Cerebellar cortex (tissue), 1 donor: ENCODE measurements at regions not wholly inside any gene's neighbourhood (a gene's known extent, or its start where the extent isn't known, plus 50 kb on each side); places are given as distances from the start of the nearest gene placed in this dataset.

Experiments used
- DNase-seq: peaks from one replicate; pipeline ENCODE4 v3.0.0-alpha.2; 2015; ENCODE audit warnings: low spot score

- DNase-seq = no peak
Observed at GRCh38 chr11:70824605-70825245, 426.4 kb downstream of the CTTN start.

GRCh38 chr11:70825893-70826540 lies 426.4 kb downstream of the SHANK2 start:
- peak; percentile 37 for DNase-seq

DNA sequence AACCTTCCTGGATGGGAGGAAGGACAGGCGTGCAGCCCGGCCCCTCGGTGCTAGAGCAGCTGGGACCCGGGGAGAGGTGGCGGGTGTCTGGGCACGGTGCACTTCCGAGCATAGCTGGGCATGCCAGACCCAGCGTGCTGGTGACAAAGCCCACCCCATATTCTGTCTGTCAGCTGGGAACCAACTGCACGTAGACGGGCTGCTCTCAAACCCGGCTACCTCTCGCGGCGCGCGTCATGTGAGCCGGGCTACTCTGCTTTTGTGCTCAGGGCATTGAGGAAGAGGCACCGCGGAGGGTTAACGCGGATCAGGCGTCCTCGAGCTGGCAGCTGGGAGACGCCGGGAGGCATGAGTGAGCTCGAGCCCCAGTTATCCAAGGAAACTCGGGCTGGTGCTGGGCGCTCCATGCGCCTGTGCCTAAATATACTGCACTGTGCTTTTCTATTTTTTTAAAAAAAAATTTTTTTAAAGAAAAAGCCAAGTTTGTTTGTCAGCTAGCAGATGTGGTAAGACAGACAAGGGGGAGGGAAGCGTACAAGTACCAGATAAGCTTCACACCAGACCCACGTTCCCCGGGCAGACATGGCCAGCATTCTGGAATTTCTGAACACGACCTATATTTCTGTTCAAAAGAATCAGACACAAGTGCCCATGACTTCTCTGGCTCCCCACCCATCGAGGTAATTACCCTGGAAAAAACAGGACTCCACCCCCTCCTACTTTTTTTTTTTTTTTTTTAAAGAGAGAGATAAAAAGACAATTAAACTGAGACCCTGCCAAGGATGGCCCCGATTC lies 425.6 kb downstream of the SHANK2 start:
- DNase-seq = peak; percentile 64

DNA sequence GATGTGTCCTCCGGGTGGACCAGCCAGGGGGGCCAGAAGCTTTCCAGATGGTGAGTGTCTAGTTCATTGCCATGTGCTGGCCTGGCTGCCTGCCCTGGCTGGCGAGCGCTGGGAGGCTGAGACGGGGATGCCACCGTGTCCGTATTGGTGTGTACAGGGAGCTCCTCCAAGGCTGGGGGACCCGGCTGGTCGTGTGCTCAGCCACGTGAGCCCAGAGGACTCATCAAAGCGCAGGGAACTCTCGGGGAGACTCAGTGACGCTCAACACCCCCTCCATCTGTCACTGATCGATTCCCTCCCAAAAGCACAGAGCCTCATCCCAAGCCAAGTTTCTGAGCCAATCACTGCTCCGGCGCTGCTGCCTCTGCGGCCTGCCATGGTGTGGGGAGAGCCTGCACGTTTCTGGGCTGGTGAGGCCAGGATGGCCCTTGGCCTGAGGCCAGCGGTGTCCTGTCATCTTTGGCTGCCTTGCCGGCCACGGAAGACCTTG lies 423.7 kb downstream of the SHANK2 start:
- DNase-seq = peak; percentile 19

- no peak for DNase-seq
Observed at GRCh38 chr11:70829134-70829885, 423.1 kb downstream of the SHANK2 start.

DNA sequence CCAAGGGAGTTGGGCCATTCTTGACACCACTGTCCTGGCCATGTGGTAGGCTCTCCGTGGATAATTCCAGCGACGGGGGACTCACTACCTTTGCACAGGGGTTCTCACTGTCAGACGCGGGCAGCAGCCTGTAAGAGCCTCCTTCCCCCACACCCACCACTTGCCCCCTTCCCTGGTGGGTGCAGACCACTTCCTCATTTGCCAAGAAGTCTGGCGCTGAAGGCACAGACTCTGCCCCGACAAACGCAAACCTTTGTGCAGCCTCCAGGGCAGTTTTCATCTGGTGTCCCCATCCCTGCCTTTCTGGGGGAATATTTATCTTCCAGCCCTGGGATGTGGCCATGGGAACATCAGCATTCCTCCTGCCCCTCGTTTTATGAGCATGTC lies 422.5 kb downstream of the SHANK2 start:
- no peak for DNase-seq

DNA sequence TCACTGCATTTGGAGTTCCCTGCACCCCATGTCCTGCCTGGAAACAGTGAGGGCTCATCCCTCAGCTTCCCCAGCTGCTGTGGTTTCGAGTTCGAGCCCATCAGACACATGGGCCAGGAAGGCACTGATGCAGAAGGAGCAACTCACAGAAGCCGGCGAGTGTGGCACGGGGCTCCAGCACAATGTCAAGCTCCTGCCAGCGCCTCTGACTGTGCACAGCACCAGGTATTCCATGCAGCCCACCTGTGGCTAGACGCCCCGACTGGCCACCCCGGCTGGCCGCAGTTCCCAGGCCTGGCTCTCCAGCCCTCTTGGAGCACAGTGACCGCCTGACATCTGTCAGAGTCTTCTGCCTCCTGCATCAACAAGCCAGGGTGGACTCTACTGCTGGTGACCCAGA lies 419.4 kb downstream of the SHANK2 start:
- DNase-seq = no peak

DNA sequence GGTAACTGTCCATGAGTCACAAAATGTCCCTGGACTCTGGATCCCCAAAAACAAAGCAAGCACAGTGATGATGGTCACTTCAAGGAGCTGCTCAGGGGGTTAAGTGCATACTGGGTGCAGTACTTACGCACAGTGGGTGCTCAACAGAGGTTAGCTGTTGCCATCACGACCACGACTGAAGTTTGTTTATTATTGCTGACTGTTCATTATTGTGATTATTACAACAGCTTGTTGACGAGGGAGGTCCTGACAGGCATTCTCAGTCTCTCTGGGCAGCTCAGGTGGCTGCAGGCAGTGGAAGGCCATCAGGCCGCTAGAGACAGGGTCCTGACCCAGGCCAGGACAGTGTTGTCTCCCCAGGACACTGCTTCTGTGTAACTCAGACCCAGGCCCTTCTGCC lies 418.8 kb downstream of the SHANK2 start:
- no peak for DNase-seq

DNA sequence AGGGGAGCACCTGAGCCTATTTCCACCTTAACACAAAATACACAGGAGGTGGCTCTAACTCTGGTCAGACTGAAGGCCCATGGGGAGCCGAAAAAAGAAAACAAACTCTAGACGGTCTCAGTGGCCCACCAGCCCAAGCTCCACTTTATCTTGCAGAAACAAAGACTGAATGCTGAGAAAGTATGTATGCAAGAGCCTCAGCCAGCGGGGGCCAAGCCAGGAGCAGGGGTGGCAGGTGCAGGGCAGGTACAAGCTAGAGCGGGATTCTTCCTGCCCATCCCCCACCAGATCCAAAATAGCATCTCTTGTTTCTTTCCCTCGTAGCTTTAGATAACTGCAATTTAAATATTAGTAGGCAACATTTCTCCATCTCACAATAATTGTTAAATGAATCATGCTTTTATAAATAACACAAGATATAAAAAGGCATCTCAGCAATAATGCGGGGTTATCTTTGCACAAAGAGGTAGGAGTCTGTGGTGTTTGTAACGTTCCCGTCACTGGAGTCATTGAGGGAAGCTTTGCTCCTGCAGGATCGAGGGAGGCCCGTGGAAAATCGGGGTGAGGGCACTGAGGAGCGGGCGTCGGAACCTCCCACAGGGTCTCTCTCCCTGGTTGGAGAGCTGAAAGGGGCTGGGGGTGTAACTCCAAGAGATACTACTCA lies 418.0 kb downstream of the SHANK2 start:
- DNase-seq = no peak

- no peak for DNase-seq
Observed at GRCh38 chr11:70834984-70835560, 417.3 kb downstream of the SHANK2 start.

- no peak for DNase-seq
Observed at GRCh38 chr11:70836071-70836470, 416.3 kb downstream of the SHANK2 start.

DNA sequence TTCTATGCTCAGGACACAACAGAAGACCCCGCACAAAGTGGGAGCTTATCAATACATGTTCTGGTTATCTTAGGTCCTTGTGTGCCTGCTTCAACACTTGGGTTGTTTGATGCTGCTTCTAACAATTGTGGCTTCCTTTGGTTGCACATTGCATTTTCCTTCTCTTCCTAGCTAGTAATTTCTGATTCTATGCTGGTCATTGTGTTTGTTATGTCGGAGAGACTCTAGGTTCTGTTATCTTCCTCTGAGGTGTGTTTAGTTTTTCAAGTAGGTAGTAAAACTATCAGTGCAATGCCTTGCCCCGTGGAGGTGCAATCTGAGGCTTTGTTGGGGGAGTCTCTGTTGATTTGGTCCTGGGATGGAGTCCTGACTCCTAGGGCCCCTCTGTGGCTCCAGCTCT lies 414.2 kb downstream of the SHANK2 start:
- no peak for DNase-seq

DNA sequence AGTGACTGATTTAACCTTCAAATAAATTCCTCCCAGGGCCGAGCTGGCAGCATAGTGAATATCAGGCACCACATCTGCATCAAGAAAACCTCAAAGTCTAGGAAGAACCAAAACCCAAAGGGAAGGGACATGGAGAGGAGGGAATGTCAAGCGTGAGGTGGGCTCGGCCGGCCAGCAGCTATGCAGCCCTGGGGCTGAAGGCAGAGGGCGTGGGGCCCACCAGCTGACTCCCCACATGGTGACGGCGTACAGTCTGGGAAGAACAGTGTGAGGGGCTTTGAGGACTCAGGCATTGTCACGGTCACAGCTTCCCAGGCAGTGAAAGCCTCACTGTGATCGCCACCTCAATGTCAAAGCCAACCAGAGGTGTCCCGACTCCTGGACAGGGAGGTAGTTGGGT lies 412.5 kb downstream of the SHANK2 start:
- DNase-seq = no peak

GRCh38 chr11:70841264-70841663 lies 411.1 kb downstream of the SHANK2 start:
- DNase-seq = no peak

DNA sequence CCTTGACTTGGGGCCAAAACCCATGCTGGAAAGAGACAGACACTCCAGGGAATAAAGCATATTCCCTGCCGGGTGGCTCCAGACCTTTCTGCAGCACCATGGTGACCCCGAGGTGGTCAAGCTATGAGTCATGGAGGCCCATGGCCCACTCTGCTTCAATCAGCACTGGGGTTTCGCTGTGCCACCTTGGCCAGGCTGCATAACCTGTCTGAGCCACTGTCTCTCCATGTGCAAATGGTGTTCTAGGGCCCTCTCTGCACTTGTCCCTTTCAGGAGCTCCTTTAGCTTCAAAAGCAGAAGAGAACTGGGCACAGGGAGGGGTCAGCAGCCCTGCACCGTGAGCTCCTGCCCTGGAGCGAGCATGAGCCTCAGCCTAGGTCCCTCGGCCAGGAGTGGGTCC lies 410.1 kb downstream of the SHANK2 start:
- no peak for DNase-seq

DNA sequence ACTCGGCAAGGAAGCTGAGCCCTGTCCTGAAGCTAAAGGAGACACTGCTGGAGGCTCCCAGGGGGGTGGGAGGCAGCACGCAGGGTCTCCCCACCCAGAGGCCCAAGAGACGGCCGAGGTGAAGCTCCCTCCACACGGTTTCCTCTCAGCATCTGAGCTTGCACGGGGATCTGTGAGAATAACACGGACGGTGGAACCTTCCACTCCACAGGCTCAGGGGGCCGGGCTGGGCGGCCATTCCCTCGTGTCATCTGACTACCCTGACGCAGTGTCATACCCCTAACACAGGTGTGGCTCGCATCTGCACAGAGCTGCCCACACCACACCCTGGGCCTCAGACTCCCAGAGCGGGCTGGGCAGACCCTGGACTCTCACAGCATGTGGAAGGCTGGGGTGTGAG lies 409.7 kb downstream of the SHANK2 start:
- no peak for DNase-seq

- no peak for DNase-seq
Observed at GRCh38 chr11:70843906-70844305, 408.5 kb downstream of the SHANK2 start.

DNA sequence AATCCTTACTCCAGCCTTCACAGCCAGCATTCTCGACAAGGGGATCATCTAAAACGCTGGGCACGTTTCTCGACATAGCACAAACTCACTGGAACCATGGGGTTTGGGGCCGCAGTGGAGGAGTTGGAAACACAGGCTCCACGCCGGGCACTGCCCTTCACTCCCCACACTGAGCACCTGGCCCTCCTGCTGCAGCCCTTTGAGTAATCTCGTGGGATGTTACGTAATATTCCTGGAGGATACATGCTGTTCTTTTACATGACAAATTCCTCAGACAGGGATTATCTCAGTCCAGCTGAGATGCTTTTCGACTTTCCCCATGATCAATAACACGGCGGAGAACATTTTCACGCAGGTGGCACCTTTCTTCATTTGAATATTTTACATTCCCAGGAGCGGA lies 408.0 kb downstream of the SHANK2 start:
- DNase-seq = no peak

- no peak for DNase-seq
Observed at GRCh38 chr11:70845591-70846041, 406.8 kb downstream of the SHANK2 start.

- DNase-seq = no peak
Observed at GRCh38 chr11:70846781-70847655, 405.4 kb downstream of the SHANK2 start.
